M059J (cell line): ENCODE measurements at regions not wholly inside any gene's neighbourhood (a gene's known extent, or its start where the extent isn't known, plus 50 kb on each side); places are given as distances from the start of the nearest gene placed in this dataset.

Experiments
- DNase-seq: peaks from one replicate; pipeline ENCODE4 v3.0.0-alpha.2; 2012; ENCODE audit warnings: low read depth

DNA sequence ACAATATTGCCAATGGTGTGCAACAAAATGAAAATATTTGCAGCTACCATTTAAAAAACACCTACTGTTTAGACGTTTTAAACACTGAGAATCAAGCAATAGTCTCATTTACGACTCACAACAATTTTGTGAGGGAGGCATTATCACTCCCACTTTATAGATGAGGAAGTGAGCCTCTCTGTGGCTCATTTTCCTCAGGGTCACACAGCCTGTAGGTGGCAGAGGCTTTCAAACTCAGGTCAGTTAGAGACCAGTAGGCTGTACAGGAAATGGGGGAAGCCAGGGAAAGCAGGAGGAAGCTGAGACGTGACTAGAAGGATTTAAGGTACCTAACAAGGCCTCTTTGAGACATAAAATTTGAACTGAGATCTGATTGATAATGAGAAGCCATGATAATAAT, 95.0 kb upstream of the ZNF521 start:
- peak; percentile 9 for DNase-seq

GRCh38 chr18:25445430-25445829, 93.5 kb upstream of the ZNF521 start:
- no peak for DNase-seq

DNA sequence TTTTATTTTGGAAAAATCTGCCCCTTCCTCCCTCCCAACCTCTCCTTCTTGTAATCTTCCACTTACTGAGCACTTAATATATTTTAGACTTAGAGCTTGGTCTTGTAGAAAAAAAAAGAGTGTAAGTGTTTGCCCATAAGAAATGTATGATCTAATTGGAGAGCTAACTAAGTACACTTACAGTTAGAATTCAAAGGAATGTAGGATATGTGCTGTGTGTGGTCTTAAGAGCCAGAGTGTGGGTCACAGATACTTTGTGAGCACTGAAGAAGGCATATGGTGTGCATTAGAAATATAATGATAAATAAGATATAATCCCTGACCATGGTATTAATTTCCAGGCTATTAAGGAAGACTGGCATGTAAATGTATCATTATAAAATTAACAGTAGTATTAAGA, 91.8 kb upstream of the ZNF521 start:
- DNase-seq = no peak

GRCh38 chr18:25435149-25435782, 83.3 kb upstream of the ZNF521 start:
- no peak for DNase-seq

GRCh38 chr18:25434745-25435144, 82.8 kb upstream of the ZNF521 start:
- peak; percentile 20 for DNase-seq

DNA sequence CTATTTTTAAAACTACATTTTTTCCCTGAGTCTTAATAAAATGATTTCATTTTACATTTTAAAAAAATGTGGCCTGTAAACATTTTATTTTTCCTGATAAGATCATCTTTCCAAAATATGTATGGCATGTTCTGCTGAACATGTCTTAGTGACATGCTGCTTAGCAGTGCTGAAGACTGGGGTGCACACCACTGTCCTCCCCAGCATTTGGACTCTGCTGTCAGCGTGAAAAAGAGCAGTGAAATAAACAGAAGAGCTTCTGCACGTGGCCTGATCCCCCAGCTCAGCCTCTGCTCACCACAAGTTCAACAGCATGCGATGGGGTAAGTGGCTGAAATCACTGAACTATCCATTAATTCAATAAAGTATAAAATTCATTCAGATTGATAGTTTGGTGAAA, 81.6 kb upstream of the ZNF521 start:
- DNase-seq = no peak

DNA sequence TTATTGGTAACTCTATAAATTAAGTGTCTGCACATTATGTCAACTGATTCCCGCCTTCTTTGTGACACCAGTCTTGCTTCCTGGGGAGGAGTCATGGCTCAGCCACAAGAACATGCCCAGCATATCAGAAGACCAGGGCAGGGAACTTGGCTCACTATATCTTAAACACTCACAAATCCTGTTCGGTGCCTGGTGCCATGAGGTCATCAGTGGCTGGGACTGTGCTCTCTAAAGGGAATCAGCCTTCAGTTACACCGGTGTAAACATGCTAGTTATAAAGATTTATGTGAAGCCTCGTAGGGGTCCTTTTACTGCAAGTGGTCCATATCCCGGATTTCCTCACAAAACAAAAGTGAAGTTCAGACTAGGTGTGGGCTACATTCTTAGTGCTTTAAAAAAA, 73.1 kb upstream of the ZNF521 start:
- peak; percentile 27 for DNase-seq

- peak; percentile 58 for DNase-seq
Measured at GRCh38 chr18:25423760-25424159, 71.8 kb upstream of the ZNF521 start.

- no peak for DNase-seq
Measured at GRCh38 chr18:25423267-25423666, 71.3 kb upstream of the ZNF521 start.

DNA sequence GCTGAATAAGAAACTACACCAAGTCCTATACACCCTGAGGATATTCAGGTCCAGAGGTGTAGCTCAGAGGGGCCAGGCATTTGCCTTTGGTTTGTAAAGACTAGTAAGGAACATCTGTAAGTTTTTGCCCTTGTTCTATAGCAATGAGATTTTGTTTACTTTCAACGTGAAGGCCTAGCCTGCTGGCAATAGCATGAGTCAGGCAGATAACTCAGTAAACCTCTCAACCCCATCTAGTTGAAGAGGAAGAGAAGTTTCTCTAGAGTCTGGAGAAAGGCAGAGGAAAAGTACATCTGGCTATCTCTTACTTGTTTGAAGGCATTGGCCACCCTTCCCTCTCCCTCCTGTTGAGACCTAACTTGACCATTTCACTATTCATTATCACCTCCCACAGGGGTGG, 70.3 kb upstream of the ZNF521 start:
- DNase-seq = peak; percentile 23

DNA sequence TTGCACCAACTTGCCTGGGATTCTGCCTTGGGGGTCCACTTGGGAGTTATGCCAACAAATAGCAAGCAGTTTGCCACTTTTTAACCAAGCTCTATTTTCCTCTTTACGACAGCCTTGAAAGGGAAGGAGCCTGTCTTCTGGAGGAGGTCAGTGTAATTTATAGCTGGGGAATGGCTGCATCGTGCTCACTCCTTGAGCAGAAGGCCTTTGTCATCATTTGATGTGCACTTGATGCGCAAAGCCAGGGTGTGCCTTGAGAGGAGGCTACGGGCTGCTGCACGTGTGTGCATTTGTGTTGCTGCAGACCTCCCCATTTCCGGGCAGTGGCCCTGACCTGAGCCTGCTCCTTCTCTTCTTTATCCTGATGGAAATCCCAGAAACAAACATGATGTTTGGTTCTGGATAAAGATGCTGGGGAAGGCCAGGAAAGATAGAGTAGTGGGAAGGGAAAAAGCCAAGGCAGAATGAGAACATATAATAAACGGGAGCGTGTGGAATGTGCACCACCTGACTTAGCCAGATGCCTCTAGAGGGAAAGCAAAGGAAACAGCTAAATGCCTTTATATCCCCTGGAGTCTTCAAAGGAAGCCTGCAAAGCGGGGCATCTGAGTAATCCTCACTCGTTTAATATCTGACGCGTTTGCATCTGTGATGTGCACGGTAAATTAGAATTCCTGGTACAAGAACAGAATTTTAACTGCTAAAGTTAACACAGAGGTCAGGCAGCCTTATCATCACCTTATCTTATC, 68.3 kb upstream of the ZNF521 start:
- DNase-seq = no peak

GRCh38 chr18:25416374-25416773, 64.4 kb upstream of the ZNF521 start:
- DNase-seq = no peak

DNA sequence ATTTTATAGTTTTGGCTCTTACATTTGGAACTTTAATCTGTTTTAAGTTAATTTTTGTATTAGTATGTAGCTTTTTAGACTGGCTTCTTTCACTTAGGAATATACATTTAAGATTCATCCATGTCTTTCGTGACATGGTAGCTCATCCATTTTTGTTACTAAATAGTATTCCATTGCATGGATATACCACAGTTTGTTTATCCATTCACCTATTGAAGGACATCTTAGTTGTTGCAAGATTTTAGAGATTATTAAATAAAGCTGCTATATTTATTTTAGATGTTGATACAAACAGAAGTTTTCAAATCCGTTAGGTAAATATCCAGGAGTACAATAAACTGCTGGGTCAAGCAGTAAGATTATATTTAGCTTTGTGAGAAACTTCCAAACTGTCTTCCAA, 58.0 kb upstream of the ZNF521 start:
- DNase-seq = no peak

DNA sequence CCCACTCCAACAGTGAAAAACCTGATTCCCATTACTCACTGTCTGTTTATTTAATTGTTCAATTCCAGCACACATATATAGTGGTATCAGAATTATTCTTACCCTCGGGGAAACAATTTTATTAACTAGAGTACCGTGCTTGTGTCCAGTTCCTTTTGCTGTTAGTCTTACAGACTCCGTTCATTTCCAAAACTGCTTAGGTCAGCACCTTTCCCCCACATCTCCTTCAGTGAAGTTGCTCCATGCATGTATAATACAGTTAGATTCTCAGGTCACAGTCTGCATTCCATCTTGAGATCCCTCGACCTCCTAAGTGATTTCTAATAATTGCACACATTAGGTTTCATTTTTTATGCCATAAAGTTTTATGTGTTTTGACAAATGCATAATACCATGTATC, 56.3 kb upstream of the ZNF521 start:
- DNase-seq = no peak
